HG03045 (cell line): ENCODE measurements at regions not wholly inside any gene's neighbourhood (a gene's known extent, or its start where the extent isn't known, plus 50 kb on each side); places are given as distances from the start of the nearest gene placed in this dataset.

Experiments used
- ATAC-seq: cut with Tn5 transposase; IDR thresholded peaks from one replicate; pipeline ENCODE4 v1.9.1; 2021; ENCODE audit warnings: mild to moderate bottlenecking, moderate library complexity; ENCODE audit not compliant: unreplicated experiment

DNA sequence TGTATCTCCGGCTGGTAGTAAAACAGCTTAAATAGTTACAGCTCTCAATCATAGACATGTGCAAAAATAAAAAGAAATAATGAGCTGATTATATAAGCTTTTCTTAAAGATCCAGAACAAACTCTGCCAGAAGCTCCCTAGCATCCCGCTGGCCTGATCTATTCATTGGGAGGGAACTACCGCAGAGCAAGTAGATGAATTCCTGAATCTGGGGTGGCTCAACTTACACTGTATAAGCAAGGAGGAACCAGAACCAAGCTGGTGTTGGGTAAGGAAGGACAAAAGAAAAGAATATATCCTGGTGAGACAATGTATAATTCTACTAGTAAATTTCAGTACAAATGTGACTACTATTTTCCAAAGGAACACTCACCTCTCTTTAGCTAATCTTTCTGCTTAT, 1122.2 kb downstream of the OLFM4 start:
- ATAC-seq: no peak

DNA sequence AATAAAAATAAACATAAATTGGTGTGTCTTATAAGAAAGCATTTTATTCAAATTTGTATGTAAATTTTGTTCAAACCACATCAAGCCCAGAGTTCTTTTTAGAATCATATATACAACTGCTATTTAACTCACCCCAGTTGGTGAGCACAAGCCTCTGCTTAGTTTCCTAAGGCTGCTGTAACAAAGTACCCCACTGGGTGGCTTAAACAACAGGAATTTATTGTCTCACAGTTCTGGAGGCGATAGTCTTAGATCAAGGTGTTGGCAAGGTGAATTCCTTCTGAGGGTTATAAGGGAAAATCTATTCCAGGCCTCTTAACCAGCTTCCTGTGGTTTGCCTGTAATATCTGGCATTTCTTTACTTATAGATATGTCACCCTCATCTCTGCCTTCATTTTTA, 1133.5 kb downstream of the OLFM4 start:
- no peak for ATAC-seq

GRCh38 chr13:54165581-54166215, 1137.1 kb downstream of the OLFM4 start:
- ATAC-seq: no peak

DNA sequence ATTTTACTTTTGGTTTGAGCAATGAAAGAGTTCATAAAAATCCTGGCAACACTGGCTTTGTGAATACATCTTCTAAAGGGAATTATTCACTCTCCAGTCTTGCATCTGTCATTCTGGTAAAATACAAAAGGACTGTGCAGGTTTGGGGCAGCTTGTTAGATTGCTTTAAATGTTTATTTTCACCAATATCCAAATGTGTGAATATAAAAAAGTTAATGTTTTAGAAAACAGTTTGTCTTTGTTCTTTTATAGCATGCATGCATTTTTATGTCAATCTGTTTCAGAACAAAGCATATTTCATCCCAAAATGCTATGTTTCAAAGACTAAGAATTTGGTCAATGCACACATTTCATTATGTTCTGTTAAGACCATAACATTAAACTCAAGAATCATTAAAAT, 1145.4 kb downstream of the OLFM4 start:
- ATAC-seq: no peak

DNA sequence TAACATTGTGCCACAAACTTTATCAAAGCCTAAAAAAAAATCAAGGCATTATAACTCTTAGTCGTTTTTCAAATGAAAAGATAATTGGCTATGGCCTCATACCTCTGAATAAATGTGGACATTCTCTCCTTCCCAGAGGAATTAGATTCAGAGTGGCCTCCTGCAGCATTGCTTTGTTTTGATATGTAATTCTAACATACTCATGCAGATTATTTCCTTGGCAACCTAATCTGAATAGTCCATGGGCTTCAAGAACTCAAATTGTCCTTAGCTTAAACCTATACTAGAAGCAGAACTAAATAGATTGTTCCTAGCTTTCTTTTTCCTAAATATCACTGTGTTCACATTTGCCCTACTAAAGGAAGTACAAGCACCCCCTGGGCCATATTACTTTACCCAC, 1146.9 kb downstream of the OLFM4 start:
- ATAC-seq: no peak

DNA sequence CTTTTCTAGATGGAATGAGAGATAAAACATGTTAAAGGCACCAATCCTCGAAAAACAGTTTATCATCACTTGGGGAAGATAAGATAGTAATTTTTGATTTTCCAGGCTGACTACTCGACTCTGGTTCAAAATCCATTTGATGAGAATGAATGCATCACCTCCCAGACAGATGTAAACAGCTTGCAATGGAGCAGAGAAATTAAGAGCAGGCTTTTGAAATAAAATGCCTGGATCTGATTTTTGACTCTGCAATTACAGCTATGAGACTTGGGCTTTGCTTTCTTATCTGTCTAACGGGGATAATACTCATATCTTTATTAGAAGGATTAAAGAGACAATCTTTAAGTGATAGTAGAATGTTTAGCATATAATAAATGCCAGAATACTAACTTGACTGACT, 1148.9 kb downstream of the OLFM4 start:
- no peak for ATAC-seq

DNA sequence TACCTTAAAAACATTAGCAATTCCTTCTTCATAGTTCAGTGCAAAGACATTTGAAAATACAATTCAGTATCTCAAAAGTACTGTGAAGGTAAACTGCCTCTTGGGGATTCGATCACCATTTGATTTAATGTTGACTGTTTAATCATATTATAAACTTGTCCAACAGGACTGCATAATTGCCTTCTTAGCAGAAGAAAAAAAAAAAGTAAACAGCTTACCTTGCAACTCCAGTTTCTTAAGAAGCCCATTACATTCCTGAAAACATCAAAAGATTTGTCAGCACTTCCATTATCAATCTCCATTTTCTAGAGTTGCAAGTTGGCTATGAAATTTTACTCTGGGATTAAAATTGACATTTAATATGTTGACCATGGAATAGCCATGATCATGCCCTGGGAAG, 1154.6 kb downstream of the OLFM4 start:
- ATAC-seq: no peak

DNA sequence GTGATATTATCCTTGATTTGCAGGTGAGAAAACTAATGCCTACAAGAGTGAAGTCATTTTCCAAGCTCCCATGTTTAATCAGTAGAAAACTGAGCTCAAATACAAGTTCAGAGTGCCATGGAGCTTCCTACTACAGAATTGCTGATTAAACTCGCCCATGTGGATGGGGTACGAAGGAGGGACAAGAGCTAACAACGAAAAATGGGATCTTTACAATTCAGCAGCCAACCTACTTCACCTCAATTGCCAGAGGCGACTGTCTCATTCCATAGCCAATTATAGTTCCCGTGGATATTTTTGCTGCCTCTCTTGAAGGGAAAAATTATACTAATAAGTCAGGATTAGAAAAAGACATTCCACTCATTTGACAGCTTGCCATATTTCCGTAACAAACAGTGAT, 1155.1 kb downstream of the OLFM4 start:
- ATAC-seq: no peak

DNA sequence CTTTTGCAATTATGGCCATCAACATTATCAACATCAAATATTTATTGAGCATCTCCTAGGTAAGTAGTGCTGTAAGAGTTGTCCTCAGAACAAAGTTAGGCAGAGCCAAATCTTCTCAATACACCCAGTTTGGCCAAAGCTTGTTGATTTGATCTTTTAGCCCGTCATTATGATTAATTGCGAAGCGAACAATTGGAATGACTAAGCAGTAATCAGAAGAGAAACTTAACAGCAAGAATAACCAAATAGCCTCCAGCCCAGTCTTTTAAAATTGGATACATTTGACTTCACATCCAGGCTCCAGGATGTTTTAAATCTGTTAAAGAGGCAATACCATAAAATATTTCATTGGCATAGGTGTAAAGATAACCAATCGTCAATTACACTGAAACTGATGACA, 1156.0 kb downstream of the OLFM4 start:
- no peak for ATAC-seq

DNA sequence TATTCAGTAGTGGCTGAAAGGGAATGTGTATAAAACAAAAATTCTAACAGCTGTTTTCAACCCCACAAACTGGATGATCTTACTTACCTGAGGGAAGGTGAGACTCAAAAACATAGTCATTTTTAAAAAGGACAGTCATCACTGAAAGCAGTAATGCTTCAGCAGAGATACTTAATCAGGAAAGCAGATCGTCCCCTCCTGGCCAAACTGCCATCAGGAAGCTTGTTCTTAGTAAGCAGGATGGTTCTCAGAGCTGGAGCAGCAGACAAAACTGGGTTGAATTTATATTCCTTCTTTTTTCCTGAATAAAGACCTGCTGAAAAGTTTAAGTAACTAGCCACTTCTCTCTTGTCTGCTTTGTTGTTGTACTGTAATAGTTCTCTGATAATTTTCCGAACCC, 1156.5 kb downstream of the OLFM4 start:
- no peak for ATAC-seq

GRCh38 chr13:54185785-54186184, 1157.2 kb downstream of the OLFM4 start:
- ATAC-seq: no peak

GRCh38 chr13:54187461-54187860, 1158.8 kb downstream of the OLFM4 start:
- no peak for ATAC-seq

- ATAC-seq: no peak
Observed at GRCh38 chr13:54194233-54195024, 1165.8 kb downstream of the OLFM4 start.

GRCh38 chr13:54196684-54197083, 1168.1 kb downstream of the OLFM4 start:
- no peak for ATAC-seq

GRCh38 chr13:54198911-54199310, 1170.3 kb downstream of the OLFM4 start:
- no peak for ATAC-seq

DNA sequence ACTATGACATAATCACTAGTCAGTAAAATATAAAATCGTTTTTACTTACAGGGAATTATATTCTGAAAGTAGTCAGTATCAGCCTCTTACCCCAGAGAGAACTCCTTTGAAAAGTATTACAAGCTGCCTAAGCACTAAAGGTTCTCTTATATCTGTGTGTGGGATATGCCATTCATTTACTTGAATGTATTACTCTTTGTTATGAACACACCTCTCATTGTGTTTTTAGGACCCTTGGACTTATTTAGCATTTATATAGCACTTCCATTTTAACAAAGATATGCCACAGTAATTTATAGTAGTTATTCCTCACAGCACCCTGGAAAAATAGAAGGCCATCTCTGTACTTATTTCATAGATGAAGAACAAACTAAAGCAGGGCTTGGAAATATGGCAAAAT, 1178.0 kb downstream of the OLFM4 start:
- no peak for ATAC-seq

DNA sequence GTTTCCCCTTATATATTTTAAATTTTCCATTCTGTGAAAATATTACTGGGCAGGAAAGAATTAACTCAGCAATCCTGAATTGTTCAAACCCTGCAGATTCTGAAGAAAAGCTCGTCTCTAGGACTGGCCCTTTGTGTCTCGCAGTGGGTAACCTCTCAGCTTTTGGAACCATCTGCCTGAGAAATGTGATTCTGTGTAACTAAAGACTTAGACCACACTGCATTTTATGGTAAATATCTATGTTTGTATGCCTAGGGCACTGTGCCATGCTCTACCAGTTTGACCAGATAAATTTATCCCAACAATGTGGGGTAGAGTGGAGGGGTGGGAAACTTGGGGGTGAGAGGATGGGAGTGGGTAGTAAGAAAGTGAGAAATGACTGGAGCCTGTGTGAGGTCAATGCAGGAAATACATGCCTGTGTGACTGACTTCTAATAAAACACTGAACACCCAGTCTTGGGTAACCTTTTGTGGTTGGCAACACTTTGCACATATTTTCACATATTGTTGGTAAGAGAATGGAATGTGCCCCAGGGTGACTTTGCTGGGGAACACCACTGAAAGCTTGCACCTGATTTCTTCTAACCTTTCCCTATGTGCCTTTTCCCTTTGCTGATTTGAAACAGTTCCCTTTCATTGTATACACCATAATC, 1181.9 kb downstream of the OLFM4 start:
- ATAC-seq: no peak

DNA sequence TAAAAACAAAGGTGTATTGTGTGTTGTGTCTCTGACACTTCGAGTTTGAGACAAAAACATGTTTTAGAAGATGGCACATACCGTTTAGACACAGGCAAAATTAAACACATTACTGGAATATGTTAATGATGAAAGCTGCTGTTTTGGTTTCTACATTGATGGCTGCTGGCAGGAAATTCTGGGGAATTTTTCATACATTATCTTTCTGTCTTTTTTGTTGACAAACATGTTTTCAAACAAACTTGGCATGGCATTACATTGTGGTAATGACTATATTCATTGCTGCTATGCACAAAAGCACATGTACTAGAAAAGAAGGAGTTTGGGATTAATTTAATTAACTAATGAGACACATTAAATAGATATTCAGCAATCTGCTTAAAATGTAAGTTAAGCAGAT, 1187.6 kb downstream of the OLFM4 start:
- no peak for ATAC-seq

GRCh38 chr13:54226876-54227275, 1198.3 kb downstream of the OLFM4 start:
- ATAC-seq: no peak

GRCh38 chr13:54232700-54233099, 1204.1 kb downstream of the OLFM4 start:
- no peak for ATAC-seq

DNA sequence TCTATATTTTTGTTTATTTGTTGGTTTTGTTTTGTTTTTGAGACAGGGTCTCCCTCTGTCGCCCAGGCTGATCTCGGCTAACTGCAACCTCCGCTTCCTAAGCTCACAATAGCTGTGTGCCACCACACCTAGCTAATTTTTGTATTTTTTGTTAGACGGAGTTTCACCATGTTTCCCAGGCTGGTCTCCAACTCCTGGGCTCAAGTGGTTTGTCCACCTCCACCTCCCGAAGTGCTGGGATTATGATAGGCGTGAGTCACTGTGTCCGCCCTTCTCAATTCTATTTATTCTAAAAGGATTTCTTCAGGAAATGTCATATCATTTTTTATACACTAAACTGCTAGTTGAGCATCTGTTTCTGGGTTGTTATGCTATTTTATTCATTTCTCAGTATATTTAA, 1206.0 kb downstream of the OLFM4 start:
- no peak for ATAC-seq

GRCh38 chr13:54241719-54242118, 1213.1 kb downstream of the OLFM4 start:
- ATAC-seq: no peak
